ENCODE measurements at regions not wholly inside any gene's neighbourhood (a gene's known extent, or its start where the extent isn't known, plus 50 kb on each side); places are given as distances from the start of the nearest gene placed in this dataset.

DNA sequence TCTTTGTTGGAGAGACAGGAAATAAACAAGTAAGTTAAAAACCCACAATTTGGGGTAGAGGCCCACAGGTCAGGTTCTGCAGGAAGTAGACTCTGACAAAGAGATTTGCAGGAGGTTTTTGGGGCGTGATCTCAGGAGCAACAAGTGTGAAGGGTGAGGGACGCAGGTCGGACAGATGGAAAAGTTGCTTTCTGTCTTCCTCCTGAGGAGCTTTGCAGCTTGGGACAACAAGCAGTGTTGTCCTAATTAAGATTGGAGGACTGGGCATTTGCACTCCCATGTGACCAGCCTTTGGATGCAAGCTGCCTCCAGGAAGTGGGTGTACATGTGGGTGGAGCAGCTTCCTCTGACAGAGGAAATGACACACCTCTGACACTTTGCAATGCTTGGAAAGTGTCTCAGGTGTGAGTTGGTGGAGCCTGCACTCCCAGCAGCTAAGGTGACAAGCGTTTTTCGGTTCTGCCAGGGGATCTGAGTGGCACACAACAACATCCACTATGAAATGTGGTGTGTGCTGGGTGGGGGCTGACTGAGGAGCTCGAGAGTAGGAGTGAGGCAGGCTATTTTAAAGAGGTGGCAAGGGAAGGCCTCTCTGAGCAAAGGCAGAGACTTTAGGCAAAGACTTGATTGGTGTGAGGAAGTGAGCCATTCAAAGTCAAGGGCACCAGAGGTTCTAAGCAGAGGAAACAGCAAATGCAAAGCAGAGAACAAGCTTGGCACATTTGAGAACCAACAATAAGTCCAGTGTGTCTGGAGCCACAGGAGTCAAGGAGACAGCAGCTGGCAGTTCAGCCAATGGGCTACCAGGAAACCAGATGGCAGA is 339.8 kb upstream of the GATB start:
- in situ Hi-C loops (cut with HindIII; ENCODE audit: low sequenced_read_pairs), result no loop called here

DNA sequence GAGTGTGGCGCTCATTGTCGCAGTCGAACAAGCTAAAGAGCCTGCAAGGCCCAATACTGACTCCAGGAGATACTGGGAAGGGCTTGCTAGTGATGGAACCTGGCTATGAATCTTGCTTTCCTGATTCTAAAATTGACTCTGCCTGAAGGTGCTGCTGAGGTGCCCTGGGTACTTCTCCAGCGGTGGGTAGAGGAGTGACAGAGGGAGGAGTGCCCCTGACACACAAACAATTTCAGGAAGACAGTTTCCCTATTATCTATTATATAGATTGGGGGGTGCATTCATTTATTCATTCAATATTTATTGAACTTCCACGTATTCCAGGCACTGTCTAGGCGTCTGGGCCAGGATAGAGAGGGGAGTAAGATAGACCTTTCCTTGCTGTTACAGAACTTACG is 339.2 kb upstream of the GATB start:
- in situ Hi-C loops (cut with HindIII; ENCODE audit: low sequenced_read_pairs), result no loop called here

DNA sequence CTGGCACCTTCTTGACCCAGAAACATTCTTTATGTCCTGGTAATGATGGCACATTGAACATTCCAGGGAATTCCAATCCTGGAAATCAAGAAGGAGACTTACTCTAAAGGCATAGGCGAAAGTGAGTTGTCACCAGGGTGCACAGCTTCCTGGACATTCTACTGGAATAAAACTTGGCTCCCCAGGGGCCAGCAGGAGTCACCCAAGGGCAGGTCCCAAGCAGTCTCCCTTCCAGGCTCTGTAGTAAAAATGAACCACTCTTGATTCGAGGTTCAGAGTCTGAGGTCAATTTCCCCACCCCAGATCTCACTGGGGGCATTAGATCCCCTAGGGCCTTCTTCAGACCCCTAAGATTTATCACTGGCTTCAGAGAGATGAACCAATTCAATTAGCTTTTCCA is 338.7 kb upstream of the GATB start:
- in situ Hi-C loops (cut with HindIII; ENCODE audit: low sequenced_read_pairs), result no loop called here

DNA sequence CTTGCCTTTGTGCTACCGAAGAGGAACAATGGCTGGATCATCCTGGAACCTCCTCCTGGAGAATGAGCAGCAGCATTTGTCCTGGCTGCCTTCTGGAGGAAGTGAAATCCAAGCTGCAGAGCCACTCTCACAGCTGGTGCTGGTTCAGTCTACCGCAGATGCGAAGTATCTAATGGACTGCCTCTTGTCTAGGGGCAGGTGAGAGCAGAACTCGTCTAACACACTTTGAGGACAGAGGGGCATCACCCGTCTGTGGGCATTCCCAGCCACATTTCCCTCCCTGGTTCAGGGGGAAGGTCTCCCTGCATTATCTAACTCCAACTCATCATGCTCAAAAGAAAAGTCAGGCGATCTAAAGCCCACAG is 338.2 kb upstream of the GATB start:
- in situ Hi-C loops (cut with HindIII; ENCODE audit: low sequenced_read_pairs), result no loop called here

DNA sequence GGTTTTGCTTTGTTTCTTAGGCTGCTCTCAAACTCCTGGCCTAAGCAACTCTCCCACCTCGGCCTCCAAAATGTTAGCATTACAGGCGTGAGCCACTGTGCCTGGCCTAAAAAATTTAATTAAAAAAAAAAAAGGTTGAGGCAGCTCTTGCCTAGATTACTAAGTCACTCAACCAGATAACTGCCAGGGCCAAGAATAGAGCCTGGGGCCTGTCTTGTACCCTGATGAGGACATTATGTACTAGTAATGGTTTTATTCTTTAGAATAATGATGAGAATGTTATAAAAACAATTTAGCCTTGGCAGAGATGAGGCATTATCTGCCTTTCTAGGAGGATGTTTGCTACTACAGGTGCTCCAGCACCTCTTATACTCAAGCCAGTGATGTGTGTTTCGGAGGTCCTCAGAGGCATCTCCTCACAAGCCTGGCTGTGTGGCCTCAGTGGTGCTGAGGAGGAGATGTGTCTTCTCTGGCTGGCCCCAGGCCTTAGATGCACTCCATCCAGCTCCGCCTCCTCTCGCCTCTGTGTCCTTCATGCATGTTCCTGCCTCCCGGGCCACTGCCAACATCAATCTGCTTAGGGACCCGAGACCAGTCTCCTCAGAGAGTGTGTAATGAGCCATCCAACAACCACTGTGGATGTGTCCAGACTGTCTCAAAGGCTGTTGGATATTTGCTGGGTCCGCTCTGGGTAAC is 337.7 kb upstream of the GATB start:
- in situ Hi-C loops (cut with HindIII; ENCODE audit: low sequenced_read_pairs), result no loop called here

DNA sequence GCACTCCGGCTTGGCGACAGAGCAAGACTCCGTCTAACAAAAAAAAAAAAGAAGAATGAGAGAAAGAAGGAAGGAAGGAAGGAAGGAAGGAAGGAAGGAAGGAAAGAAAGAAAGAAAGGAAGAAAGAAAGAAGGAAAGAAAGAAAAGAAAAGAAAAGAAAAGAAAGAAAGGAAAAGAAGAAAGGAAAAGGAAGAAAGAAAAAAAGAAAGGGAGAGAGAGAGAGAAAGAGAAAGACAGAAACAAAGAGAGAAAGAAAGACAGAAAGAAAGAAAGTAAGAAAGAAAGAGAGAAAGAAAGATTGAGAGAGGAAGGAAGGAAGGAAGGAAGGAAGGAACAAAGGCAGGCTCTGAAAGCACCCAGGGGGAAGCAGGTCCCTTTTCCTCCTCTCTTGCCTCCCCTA is 336.6 kb upstream of the GATB start:
- in situ Hi-C loops (cut with HindIII; ENCODE audit: low sequenced_read_pairs), result no loop called here

DNA sequence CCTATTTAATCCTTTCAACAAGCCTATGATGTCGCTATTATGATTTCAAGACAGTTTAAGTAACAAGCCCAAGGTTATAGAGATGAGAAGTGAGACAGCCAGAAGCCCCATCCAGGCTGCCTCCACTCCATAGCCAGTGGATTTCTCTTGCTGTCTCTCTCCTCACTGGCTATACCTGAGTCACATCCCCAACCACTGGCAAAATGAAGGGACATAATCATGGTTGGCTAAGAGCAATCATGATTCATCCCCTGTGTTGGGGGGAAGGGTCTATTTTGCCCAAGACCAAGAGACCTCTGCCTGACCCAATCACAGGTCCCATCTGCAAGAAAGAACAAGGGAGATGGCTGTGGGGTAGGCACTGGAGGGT is 334.9 kb upstream of the GATB start:
- in situ Hi-C loops (cut with HindIII; ENCODE audit: low sequenced_read_pairs), result no loop called here

DNA sequence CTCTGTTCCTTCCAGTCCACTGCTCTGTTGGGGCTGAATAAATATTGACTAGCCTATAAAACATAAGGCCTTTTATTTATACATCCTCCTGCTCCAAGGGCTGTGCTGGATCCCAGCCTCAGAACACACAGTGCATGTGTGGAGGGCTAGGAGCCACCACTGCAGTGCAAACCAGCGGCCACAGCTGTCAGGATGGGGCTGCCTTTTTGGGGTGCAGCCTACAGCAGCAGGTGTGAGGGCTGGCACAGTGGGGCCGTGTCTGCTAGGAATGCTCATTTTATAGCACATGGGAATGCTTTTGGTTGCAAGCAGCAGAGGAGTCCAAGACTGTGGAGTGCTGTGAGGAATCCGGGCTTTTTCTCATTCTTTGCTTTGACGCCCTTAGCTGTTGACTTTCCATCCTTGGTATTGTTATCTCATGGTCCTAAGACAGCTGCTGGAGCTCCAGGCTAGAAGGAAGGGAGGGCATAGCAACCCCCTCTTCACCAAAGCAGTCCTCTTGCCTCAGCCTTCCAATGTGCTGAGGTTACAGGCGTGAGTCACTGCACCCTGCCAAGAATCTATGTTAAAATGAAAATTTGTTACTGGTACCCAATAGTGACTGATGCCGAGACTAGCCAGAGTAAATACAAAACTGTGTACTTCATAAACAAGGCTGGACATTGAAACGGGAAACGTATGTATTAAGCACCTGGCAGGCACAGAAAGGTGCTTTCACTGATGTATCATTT is 334.3 kb upstream of the GATB start:
- in situ Hi-C loops (cut with HindIII; ENCODE audit: low sequenced_read_pairs), result no loop called here

DNA sequence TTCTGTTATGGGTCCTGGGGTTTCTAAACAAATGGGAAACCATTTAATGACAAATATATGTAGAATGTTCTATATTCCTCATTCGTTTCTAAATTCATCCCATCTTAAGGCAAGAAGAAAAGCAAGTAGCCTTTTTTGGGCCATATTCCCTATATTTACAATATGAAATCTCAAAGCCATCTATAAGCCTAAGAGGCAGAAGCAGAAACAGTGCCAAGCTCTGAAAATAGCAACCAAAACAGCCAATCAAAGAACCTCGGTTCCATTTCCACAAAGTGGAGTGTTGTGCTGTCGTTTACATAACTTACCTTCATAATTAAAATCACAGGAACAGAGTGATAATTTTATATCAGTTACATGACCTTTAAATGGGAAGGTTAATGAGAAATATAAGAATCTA is 330.6 kb upstream of the GATB start:
- in situ Hi-C loops (cut with HindIII; ENCODE audit: low sequenced_read_pairs), result no loop called here

DNA sequence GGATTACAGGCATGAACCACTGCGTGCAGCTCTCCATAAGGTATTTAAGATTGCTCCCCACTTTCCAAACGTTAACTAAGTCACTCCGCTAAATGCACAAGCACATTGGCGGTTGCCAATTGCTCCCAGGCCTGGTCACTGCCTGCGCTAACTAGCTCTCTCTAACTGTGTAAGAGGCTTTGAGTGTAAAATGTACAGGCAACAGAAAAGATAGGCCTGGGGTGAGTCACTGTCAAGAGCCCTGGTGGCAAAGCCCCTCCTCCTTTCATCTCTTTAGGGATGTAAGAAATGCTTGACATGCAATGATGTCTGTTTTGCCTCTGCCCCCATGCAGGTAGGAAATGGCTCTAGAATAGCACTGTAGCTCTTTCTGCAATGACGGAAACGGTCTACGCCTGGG is 329.7 kb upstream of the GATB start:
- in situ Hi-C loops (cut with HindIII; ENCODE audit: low sequenced_read_pairs), result no loop called here

DNA sequence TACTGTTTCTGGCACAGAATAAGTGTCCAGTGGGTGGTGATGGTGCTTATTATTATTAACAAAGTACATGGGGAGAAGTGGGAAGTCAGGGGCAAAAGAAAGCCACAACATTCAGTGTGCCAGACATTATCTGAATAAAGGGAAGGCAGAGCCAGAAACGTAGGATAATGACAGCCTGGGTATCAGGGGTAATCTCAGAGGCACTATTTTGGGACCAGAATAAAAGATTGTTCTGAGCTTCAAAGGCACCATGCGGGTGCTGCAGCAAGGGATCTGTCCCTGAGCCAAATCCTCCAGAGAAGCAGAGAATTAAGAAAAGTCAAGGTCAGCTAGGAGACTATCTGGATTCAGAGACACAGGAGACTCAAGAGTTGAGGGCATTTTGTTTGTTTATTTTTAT is 328.8 kb upstream of the GATB start:
- in situ Hi-C loops (cut with HindIII; ENCODE audit: low sequenced_read_pairs), result no loop called here

DNA sequence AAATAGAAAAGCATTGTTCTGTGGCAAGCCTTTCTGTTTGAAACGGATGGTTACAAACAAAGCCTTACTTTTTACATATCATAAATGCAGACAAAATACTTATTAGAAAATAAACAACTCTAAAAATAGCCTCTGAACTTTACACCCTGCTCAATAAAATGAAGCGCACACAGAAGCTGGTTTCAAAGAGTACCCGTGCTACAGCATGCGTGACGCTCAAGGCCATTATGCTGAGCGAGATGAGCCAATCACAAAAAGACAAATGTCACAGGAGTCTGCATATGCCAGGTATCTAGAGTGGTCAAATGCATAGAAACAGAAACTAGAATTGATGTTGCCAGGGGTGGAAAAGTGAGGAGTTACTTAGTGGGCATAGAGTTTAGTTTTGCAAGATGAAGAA is 326.5 kb upstream of the GATB start:
- in situ Hi-C loops (cut with HindIII; ENCODE audit: low sequenced_read_pairs), result no loop called here

DNA sequence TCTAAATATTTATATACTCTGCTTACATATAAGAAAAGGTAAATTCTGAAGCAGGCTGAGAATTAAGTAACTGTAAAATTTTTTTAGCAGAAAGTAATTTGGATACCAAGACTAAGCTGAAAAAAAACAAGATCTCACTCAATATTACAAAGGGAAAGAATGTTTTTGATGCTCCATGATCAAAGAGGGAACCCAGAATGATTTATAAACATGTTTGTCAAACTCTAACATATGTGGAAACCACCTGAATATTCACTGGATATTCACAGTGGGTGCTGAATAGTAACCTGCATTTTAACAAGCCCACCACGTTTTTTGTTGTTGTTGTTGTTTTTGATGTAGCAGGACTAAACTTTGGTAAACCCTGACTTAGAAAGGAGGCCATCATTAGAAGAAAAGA is 324.9 kb upstream of the GATB start:
- in situ Hi-C loops (cut with HindIII; ENCODE audit: low sequenced_read_pairs), result no loop called here

DNA sequence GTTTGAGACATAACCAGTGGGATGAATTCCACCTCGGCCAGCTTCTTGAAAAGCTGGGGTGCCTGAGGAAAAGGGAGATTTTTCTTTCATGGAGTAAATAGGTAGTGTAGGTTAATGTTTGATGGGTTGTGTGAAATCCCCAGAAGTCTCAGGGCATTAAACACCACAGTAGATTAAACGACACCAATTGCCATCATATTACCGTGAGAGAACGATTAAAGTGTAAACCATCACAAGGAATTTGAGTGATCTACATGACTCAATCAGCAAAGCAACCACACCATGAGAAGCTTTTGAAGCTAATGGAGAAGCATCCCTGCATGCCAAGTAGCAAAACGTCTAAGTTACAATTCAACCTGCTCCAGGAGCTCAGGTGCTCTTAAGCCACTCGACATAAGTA is 322.5 kb upstream of the GATB start:
- in situ Hi-C loops (cut with HindIII; ENCODE audit: low sequenced_read_pairs), result no loop called here

DNA sequence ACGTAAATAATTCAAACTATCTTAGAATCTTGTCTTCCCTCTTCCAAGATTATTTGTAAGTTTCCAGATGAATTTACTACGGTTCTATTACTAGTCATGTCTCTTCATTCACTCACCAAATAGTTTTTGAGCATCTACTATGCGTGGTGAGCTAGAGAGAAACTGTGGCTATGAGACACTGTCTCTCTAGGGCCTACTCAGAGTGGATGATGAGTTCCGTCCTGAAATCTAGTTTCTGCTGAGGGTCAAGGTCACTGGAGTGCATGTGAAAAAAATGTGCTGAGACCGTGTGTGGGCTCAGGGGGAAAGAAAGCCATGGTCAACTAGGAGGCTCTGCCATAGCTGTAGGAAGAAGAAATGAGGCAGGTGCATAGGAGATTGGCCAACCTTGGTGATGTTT is 320.2 kb upstream of the GATB start:
- in situ Hi-C loops (cut with HindIII; ENCODE audit: low sequenced_read_pairs), result no loop called here

DNA sequence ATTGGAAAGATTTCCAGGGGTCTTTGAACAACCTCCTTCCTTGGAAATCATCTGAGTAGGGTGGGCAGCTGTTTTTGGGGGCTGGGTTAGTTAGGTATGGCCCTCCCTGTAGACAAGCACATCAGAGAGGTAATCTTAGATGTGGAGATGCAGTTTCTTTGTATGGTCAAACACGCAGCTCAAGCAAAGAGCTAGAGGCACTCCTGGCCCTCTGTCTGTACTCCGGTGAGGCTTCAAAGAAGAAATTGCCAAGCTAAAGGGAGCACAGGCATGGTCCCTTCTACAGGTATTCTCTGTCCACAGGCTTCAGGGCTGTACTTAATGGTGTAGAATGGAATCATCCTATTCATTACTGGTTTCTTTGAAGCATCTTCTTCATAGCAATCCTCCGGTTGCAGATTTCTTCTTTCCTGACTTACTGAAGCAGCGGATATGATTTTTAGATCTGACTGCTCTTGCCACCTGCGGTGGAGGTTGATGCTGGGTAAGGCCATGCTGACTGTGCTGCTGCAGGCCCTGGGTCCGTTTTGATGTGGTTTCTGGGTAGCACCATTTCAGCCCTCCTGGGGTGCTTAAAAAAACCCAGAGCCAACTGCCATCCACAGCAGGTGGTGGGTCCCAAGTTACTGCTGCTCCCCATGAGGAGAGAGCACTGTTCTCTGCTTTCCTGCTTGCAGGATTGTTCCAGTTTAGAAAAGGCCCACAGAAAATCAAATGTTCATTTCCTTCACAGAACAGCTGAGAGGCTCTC is 318.9 kb upstream of the GATB start:
- in situ Hi-C loops (cut with HindIII; ENCODE audit: low sequenced_read_pairs), result no loop called here

DNA sequence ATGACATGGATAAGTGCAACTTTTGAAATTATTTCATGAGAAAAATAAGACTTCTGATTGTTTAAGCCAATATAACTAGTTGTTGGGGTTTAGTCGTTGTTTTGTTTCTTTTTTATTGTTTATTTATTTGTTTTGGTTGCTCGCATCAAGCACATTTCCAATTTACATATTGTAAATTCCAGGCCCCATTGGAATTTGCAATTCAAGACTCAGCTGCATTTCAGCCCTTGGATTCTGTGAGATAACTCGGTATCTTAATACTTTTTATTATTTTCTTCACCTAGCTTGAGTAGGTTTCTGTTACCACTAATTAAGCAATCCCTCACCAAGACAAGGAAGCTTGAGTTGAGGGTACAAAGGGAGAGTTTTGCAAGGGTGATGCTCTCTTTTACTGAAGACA is 318.3 kb upstream of the GATB start:
- in situ Hi-C loops (cut with HindIII; ENCODE audit: low sequenced_read_pairs), result no loop called here

DNA sequence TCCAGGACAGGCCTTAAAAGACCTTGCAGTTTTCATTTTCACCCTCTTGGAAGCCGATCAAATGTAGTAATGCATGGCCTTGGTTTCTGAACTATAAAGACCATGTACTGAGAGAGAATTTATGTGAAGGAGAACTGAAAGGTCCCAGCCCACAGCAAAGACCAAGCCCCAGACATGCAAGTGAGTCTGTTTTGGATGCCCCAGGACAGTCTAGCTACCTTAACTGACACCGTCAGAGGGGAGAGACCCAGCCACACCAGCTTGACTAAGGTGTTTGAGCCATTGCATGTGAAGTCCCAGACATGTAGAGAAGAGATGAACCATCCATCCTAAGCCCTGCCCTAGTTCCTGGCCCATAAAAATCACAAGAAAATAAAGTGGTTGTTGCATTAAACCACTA is 316.8 kb upstream of the GATB start:
- in situ Hi-C loops (cut with HindIII; ENCODE audit: low sequenced_read_pairs), result no loop called here

DNA sequence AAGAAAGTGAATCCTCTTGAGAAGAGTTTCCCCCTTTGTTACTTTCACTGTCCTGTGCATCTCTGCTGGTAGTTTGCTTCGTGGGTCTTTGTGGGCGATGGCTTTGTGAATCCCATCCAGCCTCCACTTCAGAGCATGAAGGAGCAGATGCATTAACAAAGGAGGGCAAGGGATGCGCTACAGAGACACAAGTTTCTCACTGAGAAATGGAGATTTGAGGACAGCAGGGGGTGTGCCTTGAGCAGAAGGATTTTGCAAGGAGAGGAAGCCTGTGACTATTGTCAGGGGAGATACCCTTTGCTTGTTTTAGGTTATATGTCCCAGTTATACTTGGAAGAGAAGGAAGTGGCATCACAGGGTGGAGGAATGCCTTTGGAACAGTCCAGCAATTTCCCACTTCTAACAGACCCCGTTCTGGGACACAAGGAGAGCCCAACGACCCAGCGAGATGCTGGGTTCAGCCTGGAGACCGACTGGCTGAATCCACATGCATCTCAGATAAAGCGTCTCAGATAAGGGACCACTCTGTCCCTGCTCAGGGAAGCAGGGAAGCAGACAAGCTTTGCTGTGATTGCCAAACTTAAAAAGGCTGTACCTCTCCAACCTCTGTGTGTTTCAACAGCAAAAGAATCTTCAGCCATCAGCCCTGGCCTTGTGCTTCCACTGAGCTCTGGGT is 314.6 kb upstream of the GATB start:
- in situ Hi-C loops (cut with HindIII; ENCODE audit: low sequenced_read_pairs), result no loop called here

DNA sequence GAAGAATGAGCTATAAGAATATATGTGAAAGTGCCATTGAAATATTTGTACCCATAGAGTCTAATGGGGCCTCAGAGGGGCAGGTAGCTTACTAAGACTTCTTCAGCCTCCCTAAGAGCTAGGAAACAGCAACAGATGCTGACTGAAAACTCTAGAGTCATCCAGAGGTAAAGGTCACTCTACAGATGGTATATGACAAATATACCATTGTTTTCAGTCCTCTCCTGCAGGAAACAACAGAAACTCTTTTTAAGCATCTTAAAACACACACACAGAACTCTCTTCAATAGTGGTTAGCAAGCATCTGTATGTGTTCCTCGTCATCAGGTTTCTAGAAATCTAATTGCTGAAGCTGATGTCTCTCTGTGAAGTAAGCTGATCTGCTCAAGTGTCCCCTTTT is 313.8 kb upstream of the GATB start:
- in situ Hi-C loops (cut with HindIII; ENCODE audit: low sequenced_read_pairs), result no loop called here

DNA sequence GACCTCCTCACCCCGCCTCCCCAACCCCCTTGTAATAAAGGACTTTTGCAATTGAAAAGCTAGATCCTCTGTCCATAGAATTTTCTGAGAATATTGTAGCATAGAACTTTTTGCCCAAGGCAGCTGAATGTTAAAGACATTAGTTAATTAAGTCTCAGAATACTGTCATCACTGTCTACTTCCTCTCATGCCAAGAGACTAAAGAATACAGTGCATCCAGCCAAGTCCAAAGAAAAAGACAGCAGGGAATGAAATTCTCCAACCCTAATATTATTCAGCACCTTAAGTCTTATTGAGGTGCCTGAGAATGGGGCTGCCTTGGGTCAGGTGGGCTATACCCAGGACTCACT is 313.3 kb upstream of the GATB start:
- in situ Hi-C loops (cut with HindIII; ENCODE audit: low sequenced_read_pairs), result no loop called here
